NCI-H128 (cell line): ENCODE measurements at regions not wholly inside any gene's neighbourhood (a gene's known extent, or its start where the extent isn't known, plus 50 kb on each side); places are given as distances from the start of the nearest gene placed in this dataset.
"Not testable (repeated sequence)": the region's sequence is repeated elsewhere in the genome, so short reads cannot be mapped to it uniquely, and the experiment has no call there.

Experiments used
- DNase-seq: peaks from one replicate; lab custom pipeline; 2025; ENCODE audit not compliant: unreplicated experiment; lab: John Stamatoyannopoulos, UW

GRCh38 chr1:843946-844345, 79.8 kb upstream of the SAMD11 start:
- not testable (repeated sequence) for DNase-seq

GRCh38 chr1:844472-845026, 79.2 kb upstream of the SAMD11 start:
- no peak for DNase-seq

- not testable (repeated sequence) for DNase-seq
Observed at GRCh38 chr1:845641-846040, 78.1 kb upstream of the SAMD11 start.

- not testable (repeated sequence) for DNase-seq
Observed at GRCh38 chr1:849873-850272, 73.8 kb upstream of the SAMD11 start.

- not testable (repeated sequence) for DNase-seq
Observed at GRCh38 chr1:850318-850717, 73.4 kb upstream of the SAMD11 start.

GRCh38 chr1:851398-851797, 72.3 kb upstream of the SAMD11 start:
- DNase-seq: not testable (repeated sequence)

- DNase-seq: not testable (repeated sequence)
Observed at GRCh38 chr1:851841-852240, 71.9 kb upstream of the SAMD11 start.

- not testable (repeated sequence) for DNase-seq
Observed at GRCh38 chr1:855202-855981, 68.3 kb upstream of the SAMD11 start.

GRCh38 chr1:856541-857057, 67.1 kb upstream of the SAMD11 start:
- DNase-seq: not testable (repeated sequence)

GRCh38 chr1:857926-858648, 65.6 kb upstream of the SAMD11 start:
- not testable (repeated sequence) for DNase-seq

GRCh38 chr1:858649-859041, 65.1 kb upstream of the SAMD11 start:
- DNase-seq: peak; percentile 47

GRCh38 chr1:860941-861340, 62.8 kb upstream of the SAMD11 start:
- DNase-seq: not testable (repeated sequence)

GRCh38 chr1:861714-862113, 62.0 kb upstream of the SAMD11 start:
- no peak for DNase-seq

- not testable (repeated sequence) for DNase-seq
Observed at GRCh38 chr1:862601-863000, 61.1 kb upstream of the SAMD11 start.

GRCh38 chr1:865633-866032, 58.1 kb upstream of the SAMD11 start:
- DNase-seq: not testable (repeated sequence)

- no peak for DNase-seq
Observed at GRCh38 chr1:866095-866494, 57.6 kb upstream of the SAMD11 start.

GRCh38 chr1:866631-867299, 57.0 kb upstream of the SAMD11 start:
- not testable (repeated sequence) for DNase-seq

GRCh38 chr1:867550-867949, 56.2 kb upstream of the SAMD11 start:
- not testable (repeated sequence) for DNase-seq

GRCh38 chr1:869499-870244, 54.1 kb upstream of the SAMD11 start:
- DNase-seq: no peak
